ENCODE measurements at regions not wholly inside any gene's neighbourhood (a gene's known extent, or its start where the extent isn't known, plus 50 kb on each side); places are given as distances from the start of the nearest gene placed in this dataset.
A peak's percentile ranks its signal among the peaks of the same experiment; 100 is the strongest.
"Not testable (repeated sequence)": the region's sequence is repeated elsewhere in the genome, so short reads cannot be mapped to it uniquely, and the experiment has no call there.

- peak; percentile 85 for DNase-seq
Observed at GRCh38 chr6:21856456-21856825, 262.9 kb downstream of the SOX4 start.

DNA sequence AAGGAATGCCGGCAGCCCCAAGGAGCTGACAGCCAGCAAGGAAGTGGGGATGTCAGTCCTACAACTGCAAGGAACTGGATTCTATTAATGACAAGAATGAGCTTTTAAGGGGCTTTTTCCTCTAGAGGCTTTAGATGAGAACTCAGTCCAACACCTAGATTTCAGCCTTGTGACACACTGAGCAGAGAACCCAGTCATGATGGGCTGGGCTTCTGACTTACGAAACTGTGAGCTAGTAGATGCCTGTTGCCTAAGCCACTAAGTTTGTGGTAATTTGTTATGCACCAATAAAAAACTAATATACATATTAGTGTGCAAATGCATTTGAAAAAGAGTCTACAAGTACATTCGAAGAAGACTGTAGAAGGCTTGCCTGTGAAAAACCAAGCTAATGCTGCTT is 263.3 kb downstream of the SOX4 start:
- peak; percentile 59 for DNase-seq

- DNase-seq = no peak
Observed at GRCh38 chr6:21858076-21858475, 264.5 kb downstream of the SOX4 start.

DNA sequence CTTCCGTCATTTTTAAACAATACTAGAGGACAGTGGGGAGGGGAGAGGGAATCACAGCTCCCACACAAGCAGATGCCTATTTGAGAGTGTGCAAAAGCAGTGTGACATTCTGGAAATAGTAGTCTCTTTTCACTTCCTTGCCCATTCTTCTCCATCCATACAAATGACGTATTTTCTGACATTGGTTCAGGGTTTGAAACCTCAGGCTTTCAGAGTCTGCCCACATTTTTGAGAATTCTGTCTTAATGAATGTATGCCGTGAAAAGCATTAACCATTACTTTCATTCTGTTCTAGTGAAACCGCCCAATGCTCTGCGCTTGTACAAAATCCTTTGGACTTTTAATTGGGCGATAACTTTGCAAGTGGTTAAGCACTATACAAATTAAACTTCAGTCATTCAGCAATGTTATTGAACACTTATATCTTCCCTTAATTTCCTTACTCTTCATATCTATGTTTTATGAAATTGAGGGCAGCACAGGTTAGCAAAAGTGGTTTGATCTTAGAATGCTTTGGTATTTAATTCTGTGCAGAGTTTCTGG is 265.7 kb downstream of the SOX4 start:
- no peak for DNase-seq

DNA sequence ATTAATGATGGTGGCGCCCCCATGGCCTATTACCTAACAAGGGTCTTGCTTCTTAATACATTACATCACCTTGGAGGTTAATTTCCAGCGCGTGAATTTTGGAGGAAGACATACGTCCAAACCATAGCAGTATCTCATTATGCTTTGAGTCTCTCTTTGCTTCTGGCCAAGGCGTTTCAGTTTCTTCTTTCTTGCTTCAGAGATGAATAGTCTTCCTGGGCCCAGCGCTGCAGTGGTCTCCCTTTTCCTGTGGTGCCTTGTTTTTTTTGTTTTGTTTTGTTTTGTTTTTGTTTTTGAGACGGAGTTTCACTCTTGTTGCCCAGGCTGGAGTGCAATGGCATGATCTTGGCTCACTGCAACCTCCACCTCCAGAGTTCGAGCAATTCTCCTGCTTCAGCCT is 268.4 kb downstream of the SOX4 start:
- DNase-seq = no peak

- DNase-seq = no peak
Observed at GRCh38 chr6:21864206-21864605, 270.7 kb downstream of the SOX4 start.

DNA sequence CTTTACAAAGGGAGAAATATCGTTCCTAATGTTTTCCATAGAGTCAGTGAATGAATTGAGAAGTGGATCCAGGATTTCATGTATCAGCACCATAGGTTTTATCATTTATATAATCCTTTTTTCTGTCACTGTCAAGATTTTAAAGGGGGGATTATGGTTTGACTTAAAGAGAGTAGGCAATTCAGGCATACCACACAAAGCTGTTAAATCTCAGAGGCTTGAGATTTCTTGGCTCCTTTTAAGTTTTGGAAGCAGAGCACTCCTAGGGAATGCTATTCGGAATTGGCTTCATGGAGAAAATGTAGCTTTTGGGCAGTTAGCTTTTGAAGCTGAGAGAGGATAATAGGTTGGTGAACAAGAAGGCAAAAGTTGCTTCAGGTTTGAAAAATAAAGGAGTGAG is 274.7 kb downstream of the SOX4 start:
- DNase-seq = no peak

DNA sequence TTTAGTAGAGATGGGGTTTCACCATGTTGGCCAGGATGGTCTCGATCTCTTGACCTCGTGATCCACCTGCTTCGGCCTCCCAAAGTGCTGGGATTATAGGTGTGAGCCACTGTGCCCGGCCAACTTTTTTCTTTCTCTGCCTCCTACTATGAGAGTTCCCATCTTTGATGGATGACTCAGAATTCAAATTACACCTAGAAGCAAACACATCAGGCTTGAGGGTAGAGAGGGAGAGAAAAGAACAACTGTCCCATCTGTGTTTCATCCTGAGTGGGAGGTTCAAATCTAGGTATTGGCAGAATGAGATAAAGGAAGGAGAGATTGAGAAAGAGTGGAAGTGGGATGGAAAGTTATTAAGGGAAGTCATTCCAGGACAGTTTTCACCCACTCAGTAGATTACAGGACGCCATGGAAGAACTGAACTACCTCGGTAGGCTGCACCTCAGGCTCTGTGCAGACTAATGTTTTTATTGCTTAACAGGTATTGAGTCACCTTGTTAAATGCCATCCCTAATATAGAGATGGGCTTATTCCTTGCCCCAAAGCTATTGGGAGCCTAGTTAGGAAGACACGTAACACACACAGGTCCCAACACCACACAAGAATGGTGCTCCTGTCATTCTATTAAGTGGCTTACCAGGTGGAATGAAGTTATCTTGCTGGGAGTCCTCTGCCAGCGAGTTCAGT is 275.7 kb downstream of the SOX4 start:
- DNase-seq = no peak

DNA sequence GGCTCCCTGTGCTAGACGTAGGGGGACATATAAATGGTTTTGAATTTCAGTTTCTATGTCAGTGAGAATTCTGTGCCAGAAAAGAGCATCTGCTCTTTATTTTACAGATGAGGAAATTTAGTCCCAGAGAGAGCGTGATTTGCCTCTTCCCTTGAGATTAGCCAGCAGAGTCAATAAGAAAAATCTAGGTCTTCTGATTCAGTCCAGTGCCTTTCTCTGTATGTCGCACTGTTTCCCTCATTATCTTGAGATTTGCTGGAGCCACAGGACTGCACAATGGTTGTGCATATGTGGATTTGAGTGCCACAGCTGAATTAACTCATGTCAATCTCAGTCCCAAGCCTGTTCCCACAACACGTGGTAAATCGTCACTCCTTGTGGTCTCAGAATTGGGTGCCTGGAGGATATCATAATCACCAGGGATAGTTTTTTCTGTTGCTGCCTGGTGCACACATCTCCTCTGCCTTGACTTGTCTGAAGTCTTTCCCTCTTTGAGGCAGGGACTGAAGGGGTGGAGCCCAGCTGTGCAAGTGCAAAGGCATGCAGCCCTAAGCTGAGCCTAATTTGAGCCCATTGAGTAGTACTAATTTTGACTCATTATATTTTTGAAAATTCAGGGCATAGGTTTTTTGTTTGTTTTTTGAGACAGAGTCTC is 276.7 kb downstream of the SOX4 start:
- DNase-seq = no peak

DNA sequence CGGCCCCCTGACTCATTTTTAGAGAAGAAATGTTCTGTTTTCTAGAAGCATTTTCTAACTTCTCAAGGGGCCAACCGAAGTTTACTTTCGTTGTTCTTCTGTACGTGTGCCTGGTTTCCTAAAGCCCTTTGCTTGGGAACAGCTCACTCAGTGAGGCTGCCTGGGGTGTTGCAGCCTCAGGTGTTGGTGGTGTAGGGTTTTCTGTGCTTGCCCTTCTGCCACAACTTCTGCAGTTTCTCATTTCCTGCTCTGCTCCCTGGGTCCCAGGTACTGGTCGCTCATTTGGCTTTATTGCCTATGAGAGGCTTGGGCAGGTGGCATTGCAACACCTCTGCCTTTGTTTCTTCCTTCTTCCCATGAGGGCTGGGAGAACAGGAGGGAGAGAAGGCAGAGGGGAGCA is 278.3 kb downstream of the SOX4 start:
- DNase-seq = no peak

GRCh38 chr6:21872749-21873148 is 279.2 kb downstream of the SOX4 start:
- DNase-seq = no peak

GRCh38 chr6:21873562-21873961 is 280.0 kb downstream of the SOX4 start:
- peak; percentile 57 for DNase-seq

DNA sequence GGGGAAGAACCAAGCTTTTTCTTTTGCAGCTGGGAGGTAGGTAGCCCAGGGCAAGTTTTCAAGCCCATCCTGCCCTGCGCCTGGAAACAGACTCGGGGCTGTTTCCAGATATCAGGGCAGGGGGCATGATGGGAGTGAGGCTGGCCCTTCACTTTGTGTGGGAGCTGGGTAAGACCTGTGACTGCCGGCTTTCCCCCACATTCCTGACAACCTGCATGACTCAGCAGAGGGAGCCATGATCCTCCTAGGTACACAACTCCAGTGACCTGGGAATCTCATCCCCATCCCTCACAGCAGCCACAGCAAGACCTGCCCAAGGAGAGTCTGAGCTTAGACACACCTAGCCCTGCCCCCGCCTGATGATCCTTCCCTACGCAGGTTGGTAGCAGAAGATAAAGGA is 280.8 kb downstream of the SOX4 start:
- DNase-seq = no peak

DNA sequence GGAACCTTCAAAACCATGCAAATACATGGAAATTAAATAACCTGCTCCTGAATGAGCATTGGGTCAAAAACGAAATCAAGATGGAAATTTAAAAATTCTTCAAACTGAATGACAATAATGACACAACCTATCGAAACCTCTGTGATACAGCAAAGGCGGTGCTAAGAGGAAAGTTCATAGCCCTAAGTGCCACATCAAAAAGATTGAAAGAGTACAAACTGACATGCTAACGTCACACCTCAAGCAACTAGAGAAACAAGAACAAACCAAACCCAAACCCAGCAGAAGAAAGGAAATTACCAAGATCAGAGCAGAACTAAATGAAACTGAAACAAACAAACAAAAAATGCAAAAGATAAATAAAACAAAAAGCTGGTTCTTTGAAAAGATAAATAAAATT is 283.5 kb downstream of the SOX4 start:
- DNase-seq = not testable (repeated sequence)

GRCh38 chr6:21880249-21880648 is 286.7 kb downstream of the SOX4 start:
- not testable (repeated sequence) for DNase-seq

- DNase-seq = no peak
Observed at GRCh38 chr6:21881969-21882465, 288.5 kb downstream of the SOX4 start.

GRCh38 chr6:21883595-21884328 is 290.2 kb downstream of the SOX4 start:
- DNase-seq = no peak

- DNase-seq = no peak
Observed at GRCh38 chr6:21885111-21885510, 291.6 kb downstream of the SOX4 start.

DNA sequence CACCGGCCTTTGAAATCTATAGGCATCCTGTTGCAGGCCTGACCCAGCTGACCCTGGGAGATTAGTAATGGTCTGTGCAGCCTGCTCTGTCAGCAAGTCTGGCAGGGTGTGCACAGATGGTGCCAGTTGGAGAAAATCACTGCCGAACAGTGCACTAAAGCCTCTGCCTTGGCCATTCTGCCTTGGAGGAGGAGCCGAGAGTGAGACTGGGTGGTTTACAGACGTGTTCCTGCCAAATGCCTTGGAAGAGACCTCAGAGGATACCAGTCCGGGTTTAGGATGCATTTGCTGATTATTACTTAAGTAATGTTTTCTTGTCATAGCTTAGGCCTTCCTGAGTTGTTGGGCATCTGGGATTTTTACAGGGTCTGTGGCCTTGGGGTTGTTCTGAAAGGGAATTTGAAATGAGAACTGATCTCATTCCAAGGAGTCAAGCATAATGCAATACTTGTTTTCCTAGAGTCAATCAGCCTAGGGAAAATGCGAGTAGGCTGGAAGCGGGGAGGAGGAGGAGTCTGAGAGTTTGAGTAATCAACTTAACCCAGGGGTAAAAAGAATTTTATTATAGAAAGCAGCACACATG is 292.1 kb downstream of the SOX4 start:
- peak; percentile 63 for DNase-seq

GRCh38 chr6:21886542-21887151 is 293.1 kb downstream of the SOX4 start:
- no peak for DNase-seq

- DNase-seq = no peak
Observed at GRCh38 chr6:21887231-21888185, 294.0 kb downstream of the SOX4 start.

- no peak for DNase-seq
Observed at GRCh38 chr6:21891080-21891479, 297.5 kb downstream of the SOX4 start.

All from HCEC 1CT (cell line).